ENCODE measurements at regions not wholly inside any gene's neighbourhood (a gene's known extent, or its start where the extent isn't known, plus 50 kb on each side); places are given as distances from the start of the nearest gene placed in this dataset.

DNA sequence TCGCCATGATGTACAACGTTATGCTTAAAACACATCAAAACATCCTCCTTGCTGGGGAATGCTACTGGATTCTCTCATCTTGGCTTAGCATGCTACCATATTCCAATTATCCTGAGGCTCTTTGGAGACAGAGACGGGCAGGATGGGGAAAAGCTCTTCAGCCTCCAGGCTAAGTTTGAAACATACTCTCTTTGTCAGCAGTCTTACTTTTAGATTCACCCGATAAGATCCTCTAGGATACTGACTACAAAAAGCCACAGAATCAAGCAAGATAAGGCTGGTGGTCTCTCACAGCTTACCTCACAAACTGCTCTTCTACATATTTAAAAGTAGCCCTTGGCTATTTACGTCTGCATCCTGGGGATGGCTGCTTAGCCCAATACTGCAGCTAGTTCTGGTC lies 72.8 kb upstream of the LRCH1 start:
- Histone ChIP-seq H3K36me3 (ENCODE audit: control insufficient read depth, insufficient read depth, low read length) (no peaks in the 10 kb centered on the region), H3K27me3 (ENCODE audit: control insufficient read depth, insufficient read depth, low read length) (no peaks in the 10 kb centered on the region), H3K4me3 (ENCODE audit: low read depth, low read length) (no peak overlapping the region)
- DNase-seq (ENCODE audit: low read depth): no peak
- TF ChIP-seq CTCF (IDR thresholded peaks at IDR 0.05; ENCODE audit: insufficient read depth, low read length, poor library complexity, severe bottlenecking): no peak

GRCh38 chr13:46479691-46480090 lies 73.3 kb upstream of the LRCH1 start:
- H3K27me3 ChIP-seq (ENCODE audit: control insufficient read depth, insufficient read depth, low read length): no peaks in the 10 kb centered on the region
- H3K4me3 ChIP-seq (ENCODE audit: low read depth, low read length): no peak overlapping the region
- no peak for DNase-seq (ENCODE audit: low read depth)
- TF ChIP-seq CTCF (IDR thresholded peaks at IDR 0.05; ENCODE audit: insufficient read depth, low read length, poor library complexity, severe bottlenecking): no peak
- H3K36me3 ChIP-seq (ENCODE audit: control insufficient read depth, insufficient read depth, low read length): no peaks in the 10 kb centered on the region

DNA sequence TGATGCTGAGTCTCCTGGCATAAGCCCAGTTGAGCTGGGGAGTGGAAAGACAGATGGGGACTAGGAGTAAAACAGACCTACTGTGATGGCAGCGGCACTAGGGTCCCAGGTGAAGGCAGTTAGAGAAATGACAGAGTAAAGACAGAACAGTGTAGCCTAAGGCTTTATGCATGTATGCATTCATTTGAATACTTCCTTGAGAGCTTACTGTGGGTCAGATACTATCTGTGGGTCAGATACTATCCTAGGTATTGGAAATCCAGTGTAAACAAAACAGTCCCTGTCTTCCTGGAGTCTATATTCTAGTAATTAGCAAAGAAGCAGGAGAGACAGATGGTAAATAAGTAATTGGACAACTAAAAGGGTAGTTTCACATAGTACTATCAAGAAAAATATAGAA lies 73.7 kb upstream of the LRCH1 start:
- no peaks in the 10 kb centered on the region for H3K36me3 ChIP-seq (ENCODE audit: control insufficient read depth, insufficient read depth, low read length)
- no peak overlapping the region for H3K4me3 ChIP-seq (ENCODE audit: low read depth, low read length)
- H3K27me3 ChIP-seq (ENCODE audit: control insufficient read depth, insufficient read depth, low read length): no peaks in the 10 kb centered on the region
- no peak for DNase-seq (ENCODE audit: low read depth)
- no peak for TF ChIP-seq CTCF (IDR thresholded peaks at IDR 0.05; ENCODE audit: insufficient read depth, low read length, poor library complexity, severe bottlenecking)

DNA sequence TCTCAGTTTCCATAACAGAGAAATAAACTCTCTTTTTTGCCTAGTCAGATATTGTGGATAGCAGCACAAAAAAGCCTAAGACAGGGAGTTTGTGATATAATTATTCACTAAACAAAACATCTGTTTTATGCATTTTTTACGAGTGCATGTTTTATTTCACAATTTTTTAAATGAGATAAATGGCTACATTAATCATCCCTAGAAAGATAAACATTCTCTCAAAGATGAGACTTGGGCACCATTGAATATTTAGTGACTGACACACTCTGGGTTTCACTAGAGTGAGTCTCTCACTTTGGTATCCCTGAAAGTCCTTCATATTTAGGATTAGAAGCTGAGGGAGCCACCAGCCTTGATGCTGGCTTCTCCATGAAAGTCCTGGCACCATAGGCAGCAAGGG lies 74.3 kb upstream of the LRCH1 start:
- no peak for DNase-seq (ENCODE audit: low read depth)
- TF ChIP-seq CTCF (IDR thresholded peaks at IDR 0.05; ENCODE audit: insufficient read depth, low read length, poor library complexity, severe bottlenecking): no peak
- Histone ChIP-seq H3K4me3 (ENCODE audit: low read depth, low read length) (no peak overlapping the region), H3K36me3 (ENCODE audit: control insufficient read depth, insufficient read depth, low read length) (no peaks in the 10 kb centered on the region), H3K27me3 (ENCODE audit: control insufficient read depth, insufficient read depth, low read length) (no peaks in the 10 kb centered on the region)

DNA sequence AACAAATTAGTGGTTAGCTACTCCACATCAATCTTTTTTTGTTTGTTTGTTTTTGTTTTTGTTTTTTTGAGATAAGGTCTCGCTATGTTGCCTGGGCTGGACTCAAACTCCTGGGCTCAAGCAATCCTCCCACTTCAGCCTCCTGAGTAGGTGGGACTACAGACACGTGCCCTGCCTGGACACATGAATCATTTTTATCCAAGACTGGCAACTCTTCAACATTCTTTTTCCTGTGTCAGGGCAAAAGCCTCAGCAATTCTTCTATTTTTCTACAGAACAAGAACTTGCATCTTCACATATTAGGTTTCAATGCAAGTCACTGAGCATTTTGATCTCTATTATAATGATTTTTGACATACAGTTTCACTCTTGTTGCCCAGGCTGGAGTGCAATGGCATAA lies 76.8 kb upstream of the LRCH1 start:
- no peaks in the 10 kb centered on the region for H3K36me3 ChIP-seq (ENCODE audit: control insufficient read depth, insufficient read depth, low read length)
- DNase-seq (ENCODE audit: low read depth): no peak
- no peak overlapping the region for H3K4me3 ChIP-seq (ENCODE audit: low read depth, low read length)
- no peaks in the 10 kb centered on the region for H3K27me3 ChIP-seq (ENCODE audit: control insufficient read depth, insufficient read depth, low read length)
- TF ChIP-seq CTCF (IDR thresholded peaks at IDR 0.05; ENCODE audit: insufficient read depth, low read length, poor library complexity, severe bottlenecking): no peak

DNA sequence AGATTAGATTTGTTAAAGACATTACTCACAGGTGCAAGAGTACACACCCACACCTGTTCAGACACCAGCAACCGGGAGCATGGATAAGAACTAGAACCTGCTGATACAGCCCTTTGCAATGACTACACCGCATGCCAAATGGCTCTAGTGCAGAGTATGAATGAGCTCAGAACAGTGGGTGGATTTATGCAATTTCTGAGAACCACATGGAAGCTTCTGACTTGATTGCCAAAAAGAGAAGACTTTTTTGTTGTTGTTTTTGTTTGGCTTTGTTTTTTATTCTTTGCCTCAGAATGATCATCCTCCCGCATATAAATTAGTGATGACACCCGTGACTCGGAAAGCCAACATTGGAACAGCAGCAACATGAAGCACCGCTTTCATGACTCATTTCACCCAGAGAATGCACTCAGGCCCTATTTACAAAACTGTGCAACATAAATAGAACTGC lies 77.4 kb upstream of the LRCH1 start:
- H3K36me3 ChIP-seq (ENCODE audit: control insufficient read depth, insufficient read depth, low read length): no peaks in the 10 kb centered on the region
- no peak overlapping the region for H3K4me3 ChIP-seq (ENCODE audit: low read depth, low read length)
- no peak for TF ChIP-seq CTCF (IDR thresholded peaks at IDR 0.05; ENCODE audit: insufficient read depth, low read length, poor library complexity, severe bottlenecking)
- no peaks in the 10 kb centered on the region for H3K27me3 ChIP-seq (ENCODE audit: control insufficient read depth, insufficient read depth, low read length)
- DNase-seq (ENCODE audit: low read depth): no peak

Data from kidney epithelial cell (primary cell).